ENCODE measurements at regions not wholly inside any gene's neighbourhood (a gene's known extent, or its start where the extent isn't known, plus 50 kb on each side); places are given as distances from the start of the nearest gene placed in this dataset.
"Not testable (repeated sequence)": the region's sequence is repeated elsewhere in the genome, so short reads cannot be mapped to it uniquely, and the experiment has no call there.

DNA sequence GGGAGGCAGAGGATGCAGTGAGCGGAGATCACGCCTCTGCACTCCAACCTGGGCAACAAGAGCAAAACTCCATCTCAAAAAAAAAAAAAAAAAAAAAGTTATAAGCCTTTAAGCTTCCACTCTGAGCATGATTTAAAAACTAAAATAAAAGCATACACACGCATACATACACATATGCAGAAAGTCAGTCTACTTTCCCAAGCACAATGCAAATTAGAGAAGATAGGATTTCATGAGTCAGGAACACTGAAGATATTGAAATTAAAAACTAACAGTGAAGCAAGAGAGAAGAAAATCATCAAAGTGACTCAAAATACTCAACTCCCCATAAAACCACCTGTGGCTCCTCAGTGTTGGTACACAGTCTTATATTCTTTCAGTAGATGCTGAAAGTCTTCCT, 1009.5 kb upstream of the WWC1 start:
- DNase-seq (ENCODE audit: low read depth, low spot score), result no peak
- H3K27ac ChIP-seq, result no peak overlapping the region

- H3K27ac ChIP-seq, result no peak overlapping the region
- DNase-seq (ENCODE audit: low read depth, low spot score), result no peak
Measured at GRCh38 chr5:167283691-167284090, 1007.8 kb upstream of the WWC1 start.

DNA sequence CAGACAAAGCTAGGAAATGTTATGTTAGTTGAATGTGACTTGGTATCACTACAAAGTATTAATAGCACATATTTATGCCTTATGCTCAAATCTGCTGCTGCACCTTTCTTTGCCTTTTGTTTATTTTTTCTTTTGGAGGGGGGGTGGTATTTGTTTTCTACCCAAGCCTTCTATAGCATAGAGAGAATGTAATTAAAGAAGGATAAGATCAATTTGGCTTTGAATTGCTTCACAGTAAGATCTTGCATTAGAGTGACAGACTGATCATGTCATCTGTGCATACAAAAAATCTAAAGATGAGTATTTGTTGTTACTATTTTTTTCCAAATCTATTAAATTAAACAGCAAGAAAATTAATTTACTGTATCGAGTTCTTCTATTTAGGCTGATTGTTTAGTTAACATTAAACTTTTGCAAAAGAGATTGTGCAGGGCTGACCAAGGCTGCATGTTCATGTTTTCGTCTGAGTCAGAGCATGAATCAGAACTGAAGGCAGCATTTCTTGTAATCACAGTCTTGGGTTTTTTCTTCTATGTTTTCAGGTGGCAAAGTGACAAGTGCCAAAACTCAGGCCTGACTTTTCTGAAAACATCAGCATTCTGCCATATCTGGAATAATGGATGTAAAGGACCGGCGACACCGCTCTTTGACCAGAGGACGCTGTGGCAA, 1007.1 kb upstream of the WWC1 start:
- H3K27ac ChIP-seq, result no peak overlapping the region
- no peak for DNase-seq (ENCODE audit: low read depth, low spot score)

- no peak overlapping the region for H3K27ac ChIP-seq
- DNase-seq (ENCODE audit: low read depth, low spot score), result no peak
Measured at GRCh38 chr5:167285591-167285990, 1005.9 kb upstream of the WWC1 start.

GRCh38 chr5:167286891-167287290, 1004.6 kb upstream of the WWC1 start:
- no peak overlapping the region for H3K27ac ChIP-seq
- DNase-seq (ENCODE audit: low read depth, low spot score), result no peak

- H3K27ac ChIP-seq, result no peak overlapping the region
- DNase-seq (ENCODE audit: low read depth, low spot score), result no peak
Measured at GRCh38 chr5:167290478-167290877, 1001.0 kb upstream of the WWC1 start.

DNA sequence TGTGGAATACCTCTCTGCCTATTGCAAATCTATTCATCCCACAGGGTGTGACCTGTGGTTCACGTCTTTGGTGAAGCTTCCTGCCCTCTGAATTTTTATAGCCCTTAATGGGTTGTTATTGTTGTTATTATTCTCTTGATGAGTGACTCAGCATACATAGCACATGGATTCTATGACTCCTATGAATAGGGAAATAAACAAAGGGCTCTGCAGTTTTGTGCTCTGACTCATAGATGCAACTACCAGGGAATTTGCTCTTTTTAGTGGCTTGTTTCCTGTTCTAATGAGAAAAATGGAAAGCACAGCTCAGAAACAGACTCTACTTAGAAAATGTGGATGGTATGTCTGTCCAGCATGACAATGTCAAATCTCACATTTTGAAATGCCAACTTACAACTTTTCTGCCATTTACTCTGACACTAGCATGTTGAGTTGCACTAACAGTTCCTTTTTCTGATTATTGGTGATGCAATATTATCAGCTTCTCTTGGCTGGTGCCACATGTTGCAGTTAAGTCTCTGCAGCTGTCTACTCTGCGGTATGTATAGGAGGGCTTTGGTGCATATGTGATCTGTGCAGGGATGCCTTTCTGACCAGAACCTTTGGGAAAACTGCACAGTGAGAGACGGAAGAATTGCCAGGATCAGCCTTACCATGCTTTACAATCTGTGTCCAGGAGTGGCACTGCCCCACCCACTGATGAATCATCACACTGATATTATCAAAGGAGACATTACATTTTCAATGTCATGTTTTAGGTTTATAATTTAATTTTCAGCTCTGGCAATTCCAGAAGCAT, 996.4 kb upstream of the WWC1 start:
- peak overlapping the region; percentile 66 for H3K27ac ChIP-seq
- peak; percentile 76 for DNase-seq (ENCODE audit: low read depth, low spot score)

- no peak for DNase-seq (ENCODE audit: low read depth, low spot score)
- H3K27ac ChIP-seq, result peak overlapping the region; percentile 66
Measured at GRCh38 chr5:167295681-167296005, 995.8 kb upstream of the WWC1 start.

GRCh38 chr5:167296066-167296465, 995.4 kb upstream of the WWC1 start:
- no peak for DNase-seq (ENCODE audit: low read depth, low spot score)
- H3K27ac ChIP-seq, result peak overlapping the region; percentile 66

GRCh38 chr5:167296661-167297060, 994.8 kb upstream of the WWC1 start:
- no peak for DNase-seq (ENCODE audit: low read depth, low spot score)
- H3K27ac ChIP-seq, result no peak overlapping the region

GRCh38 chr5:167299861-167300260, 991.6 kb upstream of the WWC1 start:
- H3K27ac ChIP-seq, result not testable (repeated sequence)

GRCh38 chr5:167303582-167303981, 987.9 kb upstream of the WWC1 start:
- H3K27ac ChIP-seq, result no peak overlapping the region
- DNase-seq (ENCODE audit: low read depth, low spot score), result no peak

More at GRCh38 chr5:167299861-167300260, 991.6 kb upstream of the WWC1 start:
- DNase-seq (ENCODE audit: low read depth, low spot score), result not testable (repeated sequence)

DNA sequence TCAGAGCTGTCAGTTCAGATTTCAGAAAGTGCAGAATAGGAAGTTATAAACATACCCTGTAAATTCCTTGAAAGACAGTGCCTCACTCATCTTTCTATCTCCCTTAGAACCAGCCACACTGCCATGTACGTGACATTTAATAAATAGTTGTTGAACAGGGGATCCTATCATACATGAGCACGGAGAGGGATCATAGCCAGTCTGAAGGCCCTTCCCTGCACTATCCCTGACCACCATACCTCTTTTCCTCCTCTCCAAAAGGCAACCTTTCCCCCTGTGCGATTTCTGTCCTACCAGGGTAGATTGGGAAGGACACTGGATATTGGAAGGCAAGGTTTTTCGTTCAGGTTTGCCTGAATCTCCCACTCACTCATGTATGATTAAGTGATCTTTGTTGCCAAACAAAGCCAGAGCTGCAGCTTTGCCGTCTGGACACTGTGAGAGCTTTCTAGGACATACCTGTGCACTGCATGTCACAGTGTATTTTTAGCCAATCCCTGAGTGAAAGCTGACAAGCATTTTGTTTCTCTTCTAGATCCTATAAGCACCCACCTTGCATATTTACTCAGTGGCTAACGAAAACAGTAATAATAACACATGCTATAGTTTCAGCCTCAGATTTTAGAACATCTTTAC, 986.5 kb upstream of the WWC1 start:
- no peak overlapping the region for H3K27ac ChIP-seq
- DNase-seq (ENCODE audit: low read depth, low spot score), result no peak

DNA sequence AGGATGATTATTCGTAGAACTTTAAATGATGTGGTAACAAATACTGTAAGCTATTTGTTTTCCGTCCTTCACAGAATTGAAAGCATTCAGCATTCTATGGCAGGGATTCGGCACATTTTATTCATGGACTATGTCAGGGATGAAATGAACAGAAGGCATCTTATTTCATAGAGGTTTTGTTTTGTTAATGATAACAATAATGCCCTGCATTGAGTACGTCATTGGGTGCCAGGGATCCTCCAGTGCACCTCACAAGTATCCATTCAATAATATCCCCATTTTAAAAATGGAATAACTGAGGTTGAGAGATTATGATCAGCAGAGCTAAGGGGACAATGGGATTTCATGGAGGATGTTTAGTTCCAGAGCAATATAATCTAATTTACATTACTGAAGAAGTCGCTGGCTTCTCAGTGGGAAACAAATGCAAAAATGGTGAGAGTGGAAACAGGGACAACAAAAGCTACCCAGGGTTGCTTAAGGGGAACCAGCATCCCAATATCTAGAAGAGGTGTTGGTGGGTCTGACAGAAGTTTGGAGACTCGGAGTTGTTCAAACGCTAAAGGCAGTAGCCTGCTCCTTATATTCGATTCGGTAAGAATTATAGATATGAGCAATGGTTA, 985.7 kb upstream of the WWC1 start:
- no peak for DNase-seq (ENCODE audit: low read depth, low spot score)
- H3K27ac ChIP-seq, result no peak overlapping the region

DNA sequence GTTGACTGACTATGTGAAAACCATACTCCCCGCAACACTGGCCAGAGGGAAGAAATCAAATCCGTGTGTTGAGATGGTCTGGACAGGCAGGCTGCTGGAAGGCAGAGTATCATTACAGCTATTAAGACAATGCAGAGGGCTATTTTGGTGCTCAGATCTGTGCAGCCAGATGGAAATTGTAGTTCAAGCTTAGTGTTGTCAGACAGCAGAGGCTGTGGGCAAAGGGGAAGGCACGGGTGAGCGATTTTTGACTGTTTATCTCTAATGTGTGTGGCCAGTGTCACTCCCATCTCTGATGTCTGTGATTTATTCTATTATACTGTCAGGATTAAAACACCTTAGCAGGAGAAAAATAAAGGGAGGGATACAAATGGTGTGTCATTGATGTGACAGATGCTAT, 984.4 kb upstream of the WWC1 start:
- no peak for DNase-seq (ENCODE audit: low read depth, low spot score)
- H3K27ac ChIP-seq, result no peak overlapping the region

DNA sequence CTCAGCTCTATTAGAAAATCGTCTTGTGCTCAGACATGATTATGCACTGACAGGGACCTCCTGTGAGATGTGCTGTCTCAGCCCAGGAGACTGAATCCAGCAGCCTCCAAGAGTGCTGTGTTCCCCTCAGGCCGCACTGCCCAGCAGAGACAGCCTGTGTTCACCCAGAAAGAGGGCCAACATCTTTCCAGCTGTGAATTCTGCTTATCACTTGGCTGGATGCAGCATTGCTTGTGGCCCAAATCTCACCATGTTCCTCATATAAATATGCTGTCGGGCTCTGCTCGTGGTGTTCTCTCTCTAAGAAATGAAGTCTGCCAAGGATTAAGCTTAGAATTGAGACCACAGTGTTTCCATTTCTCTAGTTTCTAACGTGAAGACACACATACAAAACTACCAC, 983.0 kb upstream of the WWC1 start:
- no peak for DNase-seq (ENCODE audit: low read depth, low spot score)
- H3K27ac ChIP-seq, result no peak overlapping the region

- DNase-seq (ENCODE audit: low read depth, low spot score), result no peak
- no peak overlapping the region for H3K27ac ChIP-seq
Measured at GRCh38 chr5:167309941-167310517, 981.4 kb upstream of the WWC1 start.

DNA sequence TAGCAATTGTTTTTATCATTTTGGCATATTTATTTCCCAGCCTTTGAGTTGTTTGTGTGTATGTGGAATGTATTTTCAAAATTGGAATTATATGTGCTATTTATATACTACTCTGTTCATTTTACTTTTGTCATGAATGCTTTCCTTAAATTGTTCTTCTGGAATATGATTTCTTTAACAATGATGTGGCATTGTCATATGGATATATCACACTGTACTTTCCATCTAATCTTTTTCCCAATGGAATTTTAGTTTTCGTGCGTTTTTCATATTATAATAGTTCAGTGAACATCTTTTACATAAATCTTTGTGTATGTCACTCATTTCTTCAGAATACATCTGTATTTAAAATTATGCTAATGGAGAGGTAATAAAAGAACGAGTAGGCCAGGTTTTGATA, 980.1 kb upstream of the WWC1 start:
- H3K27ac ChIP-seq, result no peak overlapping the region
- DNase-seq (ENCODE audit: low read depth, low spot score), result no peak

DNA sequence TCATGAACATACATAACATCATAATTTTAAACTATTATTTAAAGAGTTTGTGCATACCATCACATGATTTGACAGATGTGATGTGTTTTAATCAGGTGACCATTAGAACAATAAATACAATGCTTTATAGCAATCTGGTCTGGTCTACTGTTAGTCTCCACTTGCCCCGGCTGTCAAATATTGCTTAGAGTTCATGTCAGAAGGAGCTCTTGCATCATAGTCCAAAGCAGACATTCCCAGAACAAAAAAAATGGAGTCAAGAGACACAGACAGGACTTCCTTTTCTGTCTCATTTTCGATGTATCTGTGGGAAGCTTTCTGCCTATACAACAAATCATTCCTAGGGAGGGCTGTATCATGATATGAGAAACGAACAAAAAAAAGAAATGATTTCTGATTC, 979.2 kb upstream of the WWC1 start:
- no peak for DNase-seq (ENCODE audit: low read depth, low spot score)
- no peak overlapping the region for H3K27ac ChIP-seq

GRCh38 chr5:167315762-167316161, 975.7 kb upstream of the WWC1 start:
- DNase-seq (ENCODE audit: low read depth, low spot score), result no peak

GRCh38 chr5:167317884-167318283, 973.6 kb upstream of the WWC1 start:
- DNase-seq (ENCODE audit: low read depth, low spot score), result no peak
- H3K27ac ChIP-seq, result no peak overlapping the region

More at GRCh38 chr5:167315762-167316161, 975.7 kb upstream of the WWC1 start:
- H3K27ac ChIP-seq, result no peak overlapping the region
